GM23338 (cell line): ENCODE measurements at regions not wholly inside any gene's neighbourhood (a gene's known extent, or its start where the extent isn't known, plus 50 kb on each side); places are given as distances from the start of the nearest gene placed in this dataset.
A peak's percentile ranks its signal among the peaks of the same experiment; 100 is the strongest.

Experiments used
- ATAC-seq: fragments of 200-7000 bp; cut with Tn5 transposase; 3 replicates; pipeline ENCODE4 v1.9.1; 2020
- DNase-seq: peaks from one replicate; pipeline ENCODE4 v3.0.0-alpha.2; 2015; ENCODE audit warnings: low spot score
- H2AFZ ChIP-seq: fragments of 200-600 bp; sonication (generic); 2 replicates; pipeline ENCODE4 v1.8.0; 2016; ENCODE audit warnings: antibody characterized with exemption, mild to moderate bottlenecking, moderate library complexity
- H3F3A ChIP-seq: fragments of 200-600 bp; sonication (generic); replicated peaks from 2 replicates; pipeline ENCODE4 v1.8.0; 2017; ENCODE audit warnings: antibody characterized with exemption, mixed run types, low read depth
- H3K27ac ChIP-seq: fragments of 200-600 bp; sonication (generic); 2 replicates; pipeline ENCODE4 v1.6.1; 2016; ENCODE audit warnings: low read depth
- H3K27me3 ChIP-seq: fragments of 200-600 bp; sonication (generic); 2 replicates; pipeline ENCODE4 v1.8.0; 2016; ENCODE audit warnings: mild to moderate bottlenecking, mixed run types, moderate library complexity; ENCODE audit not compliant: insufficient read depth
- H3K36me3 ChIP-seq: fragments of 200-600 bp; sonication (generic); 2 replicates; pipeline ENCODE4 v1.8.0; 2016; ENCODE audit warnings: mild to moderate bottlenecking; ENCODE audit not compliant: insufficient read depth
- H3K4me1 ChIP-seq: fragments of 200-600 bp; sonication (generic); 2 replicates; pipeline ENCODE4 v1.8.0; 2016; ENCODE audit warnings: mild to moderate bottlenecking, moderate library complexity; ENCODE audit not compliant: insufficient read depth
- H3K4me2 ChIP-seq: fragments of 200-600 bp; sonication (generic); 2 replicates; pipeline ENCODE4 v1.7.1; 2017; ENCODE audit warnings: mixed run types
- H3K4me3 ChIP-seq: fragments of 200-600 bp; sonication (generic); 2 replicates; pipeline ENCODE4 v1.6.1; 2016; ENCODE audit warnings: mixed run types
- H3K79me2 ChIP-seq: fragments of 200-600 bp; sonication (generic); replicated peaks from 2 replicates; pipeline ENCODE4 v1.8.0; 2017; ENCODE audit warnings: mild to moderate bottlenecking; ENCODE audit not compliant: insufficient read depth
- H3K9me2 ChIP-seq: fragments of 200-600 bp; sonication (generic); 2 replicates; pipeline ENCODE4 v1.8.0; 2017; ENCODE audit not compliant: insufficient read depth
- H4K20me1 ChIP-seq: fragments of 200-600 bp; sonication (generic); replicated peaks from 2 replicates; pipeline ENCODE4 v1.8.0; 2017; ENCODE audit warnings: mild to moderate bottlenecking; ENCODE audit not compliant: insufficient read depth
- H3K27ac Mint-ChIP-seq: 2 replicates; pipeline ENCODE4 v1.8.0; 2020; ENCODE audit warnings: inconsistent platforms, mild to moderate bottlenecking, moderate library complexity, mixed read lengths
- H3K27me3 Mint-ChIP-seq: 3 replicates; pipeline ENCODE4 v1.8.0; 2022; ENCODE audit warnings: low read depth, mild to moderate bottlenecking, moderate library complexity, mixed read lengths, inconsistent platforms; ENCODE audit not compliant: insufficient read depth, poor library complexity
- H3K36me3 Mint-ChIP-seq: 3 replicates; pipeline ENCODE4 v1.8.0; 2021; ENCODE audit warnings: low read depth, mild to moderate bottlenecking, inconsistent platforms, moderate library complexity, mixed read lengths
- H3K4me1 Mint-ChIP-seq: 3 replicates; pipeline ENCODE4 v1.8.0; 2020; ENCODE audit warnings: mild to moderate bottlenecking, inconsistent platforms, mixed read lengths
- H3K4me3 Mint-ChIP-seq: 3 replicates; pipeline ENCODE4 v1.8.0; 2021; ENCODE audit warnings: moderate library complexity, mild to moderate bottlenecking, inconsistent platforms, mixed read lengths
- H3K9me3 Mint-ChIP-seq: 3 replicates; pipeline ENCODE4 v1.8.0; 2020; ENCODE audit warnings: moderate library complexity, mild to moderate bottlenecking, inconsistent platforms, mixed read lengths
- CREB1 ChIP-seq: fragments of 250-450 bp; sonication (Bioruptor Pico); IDR thresholded peaks from 2 replicates; pipeline ENCODE4 v1.5.0; 2020; ENCODE audit warnings: low read depth, mild to moderate bottlenecking, moderate library complexity
- EZH2 ChIP-seq: fragments of 200-600 bp; sonication (generic); IDR thresholded peaks from one replicate; pipeline ENCODE4 v1.8.0; 2017; ENCODE audit warnings: antibody characterized with exemption, mild to moderate bottlenecking, low read depth; ENCODE audit not compliant: unreplicated experiment
- EZH2phosphoT487 ChIP-seq: fragments of 200-600 bp; sonication (generic); IDR thresholded peaks from one replicate; pipeline ENCODE4 v1.8.1; 2018; ENCODE audit warnings: antibody characterized with exemption; ENCODE audit not compliant: unreplicated experiment
- JUNB ChIP-seq: IDR thresholded peaks from one replicate; pipeline ENCODE4 v1.6.1; 2016; ENCODE audit warnings: antibody characterized with exemption; ENCODE audit not compliant: unreplicated experiment
- NANOG ChIP-seq: IDR thresholded peaks from 2 replicates; pipeline ENCODE4 v1.6.1; 2016; ENCODE audit warnings: antibody characterized with exemption, borderline replicate concordance
- POLR2AphosphoS5 ChIP-seq: IDR thresholded peaks from 2 replicates; pipeline ENCODE4 v1.6.1; 2016; ENCODE audit warnings: antibody characterized with exemption, low read depth
- REST ChIP-seq: IDR thresholded peaks from one replicate; pipeline ENCODE4 v1.6.1; 2018; ENCODE audit warnings: antibody characterized with exemption; ENCODE audit not compliant: unreplicated experiment
- STAT1 ChIP-seq: IDR thresholded peaks from one replicate; pipeline ENCODE4 v1.6.1; 2016; ENCODE audit warnings: antibody characterized with exemption; ENCODE audit not compliant: unreplicated experiment
- ZNF114 ChIP-seq: fragments of 250-450 bp; sonication (Bioruptor Pico); IDR thresholded peaks from 2 replicates; pipeline ENCODE4 v1.5.0; 2020; ENCODE audit warnings: mild to moderate bottlenecking, moderate library complexity
- ZNF331 ChIP-seq: fragments of 250-450 bp; sonication (Bioruptor Pico); IDR thresholded peaks from 2 replicates; pipeline ENCODE4 v1.5.0; 2020; ENCODE audit warnings: low read depth, mild to moderate bottlenecking, moderate library complexity
- TF ChIP-seq, protein P1 (sequence below): fragments of 250-450 bp; sonication (Bioruptor Pico); IDR thresholded peaks from 2 replicates; pipeline ENCODE4 v1.5.0; 2020; ENCODE audit warnings: mild to moderate bottlenecking, moderate library complexity
- TF ChIP-seq, protein P2 (sequence below): IDR thresholded peaks from 2 replicates; pipeline ENCODE4 v1.6.1; 2016; ENCODE audit warnings: antibody characterized with exemption
- TF ChIP-seq, protein P3 (sequence below), 2 experiments: fragments of 200-600 bp in 1 of 2; sonication (generic) in 1 of 2; conservative IDR thresholded peaks; 2 replicates each; pipeline versions ENCODE4 v1.5.1 to v1.6.1; 2016 to 2017; ENCODE audit warnings: antibody characterized with exemption in 2 of 2, low read depth in 2 of 2, mild to moderate bottlenecking in 2 of 2, moderate library complexity in 1 of 2

DNA sequence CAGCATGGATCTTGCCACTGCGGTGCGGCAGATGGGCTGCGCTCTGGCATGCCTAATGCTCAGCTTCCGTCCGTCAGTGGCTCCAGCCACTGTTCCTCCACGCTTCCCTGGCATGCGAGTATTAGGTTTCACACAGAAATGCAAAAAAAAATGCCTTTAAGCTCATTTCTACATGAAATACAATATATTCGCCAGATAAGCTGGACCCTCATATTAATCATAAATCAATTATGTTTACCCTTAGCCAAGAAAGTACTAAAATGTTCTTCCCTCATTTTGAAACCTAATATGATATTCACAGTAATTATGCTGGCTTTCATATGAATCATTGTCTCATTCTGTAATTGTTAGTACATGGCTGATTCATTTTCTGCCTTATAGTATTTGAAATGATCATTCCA, 115.5 kb upstream of the FAM241A start:
- no peaks in the 10 kb centered on the region for H3K79me2 ChIP-seq
- Mint-ChIP-seq H3K27me3 (peaks cover 1% of the 10 kb centered on the region), H3K27ac (no peak overlapping the region), H3K9me3 (no peaks in the 10 kb centered on the region), H3K4me1 (peaks cover 2% of the 10 kb centered on the region; the same call in 2 of the 3 replicates), H3K36me3 (no peaks in the 10 kb centered on the region), H3K4me3 (no peak overlapping the region)
- H2AFZ ChIP-seq: no peak overlapping the region; the same call in 1 of the 2 replicates
- H3K4me3 ChIP-seq: no peak overlapping the region
- H3K4me2 ChIP-seq: no peak overlapping the region
- H3K4me1 ChIP-seq: peaks cover 3% of the 10 kb centered on the region; the same call in 1 of the 2 replicates
- no peaks in the 10 kb centered on the region for H4K20me1 ChIP-seq
- no peak for TF ChIP-seq REST
- TF ChIP-seq CREB1 (CRISPR knock-in tag): no peak
- TF ChIP-seq NANOG: no peak
- no peak for TF ChIP-seq POLR2AphosphoS5
- TF ChIP-seq, protein P1, sequence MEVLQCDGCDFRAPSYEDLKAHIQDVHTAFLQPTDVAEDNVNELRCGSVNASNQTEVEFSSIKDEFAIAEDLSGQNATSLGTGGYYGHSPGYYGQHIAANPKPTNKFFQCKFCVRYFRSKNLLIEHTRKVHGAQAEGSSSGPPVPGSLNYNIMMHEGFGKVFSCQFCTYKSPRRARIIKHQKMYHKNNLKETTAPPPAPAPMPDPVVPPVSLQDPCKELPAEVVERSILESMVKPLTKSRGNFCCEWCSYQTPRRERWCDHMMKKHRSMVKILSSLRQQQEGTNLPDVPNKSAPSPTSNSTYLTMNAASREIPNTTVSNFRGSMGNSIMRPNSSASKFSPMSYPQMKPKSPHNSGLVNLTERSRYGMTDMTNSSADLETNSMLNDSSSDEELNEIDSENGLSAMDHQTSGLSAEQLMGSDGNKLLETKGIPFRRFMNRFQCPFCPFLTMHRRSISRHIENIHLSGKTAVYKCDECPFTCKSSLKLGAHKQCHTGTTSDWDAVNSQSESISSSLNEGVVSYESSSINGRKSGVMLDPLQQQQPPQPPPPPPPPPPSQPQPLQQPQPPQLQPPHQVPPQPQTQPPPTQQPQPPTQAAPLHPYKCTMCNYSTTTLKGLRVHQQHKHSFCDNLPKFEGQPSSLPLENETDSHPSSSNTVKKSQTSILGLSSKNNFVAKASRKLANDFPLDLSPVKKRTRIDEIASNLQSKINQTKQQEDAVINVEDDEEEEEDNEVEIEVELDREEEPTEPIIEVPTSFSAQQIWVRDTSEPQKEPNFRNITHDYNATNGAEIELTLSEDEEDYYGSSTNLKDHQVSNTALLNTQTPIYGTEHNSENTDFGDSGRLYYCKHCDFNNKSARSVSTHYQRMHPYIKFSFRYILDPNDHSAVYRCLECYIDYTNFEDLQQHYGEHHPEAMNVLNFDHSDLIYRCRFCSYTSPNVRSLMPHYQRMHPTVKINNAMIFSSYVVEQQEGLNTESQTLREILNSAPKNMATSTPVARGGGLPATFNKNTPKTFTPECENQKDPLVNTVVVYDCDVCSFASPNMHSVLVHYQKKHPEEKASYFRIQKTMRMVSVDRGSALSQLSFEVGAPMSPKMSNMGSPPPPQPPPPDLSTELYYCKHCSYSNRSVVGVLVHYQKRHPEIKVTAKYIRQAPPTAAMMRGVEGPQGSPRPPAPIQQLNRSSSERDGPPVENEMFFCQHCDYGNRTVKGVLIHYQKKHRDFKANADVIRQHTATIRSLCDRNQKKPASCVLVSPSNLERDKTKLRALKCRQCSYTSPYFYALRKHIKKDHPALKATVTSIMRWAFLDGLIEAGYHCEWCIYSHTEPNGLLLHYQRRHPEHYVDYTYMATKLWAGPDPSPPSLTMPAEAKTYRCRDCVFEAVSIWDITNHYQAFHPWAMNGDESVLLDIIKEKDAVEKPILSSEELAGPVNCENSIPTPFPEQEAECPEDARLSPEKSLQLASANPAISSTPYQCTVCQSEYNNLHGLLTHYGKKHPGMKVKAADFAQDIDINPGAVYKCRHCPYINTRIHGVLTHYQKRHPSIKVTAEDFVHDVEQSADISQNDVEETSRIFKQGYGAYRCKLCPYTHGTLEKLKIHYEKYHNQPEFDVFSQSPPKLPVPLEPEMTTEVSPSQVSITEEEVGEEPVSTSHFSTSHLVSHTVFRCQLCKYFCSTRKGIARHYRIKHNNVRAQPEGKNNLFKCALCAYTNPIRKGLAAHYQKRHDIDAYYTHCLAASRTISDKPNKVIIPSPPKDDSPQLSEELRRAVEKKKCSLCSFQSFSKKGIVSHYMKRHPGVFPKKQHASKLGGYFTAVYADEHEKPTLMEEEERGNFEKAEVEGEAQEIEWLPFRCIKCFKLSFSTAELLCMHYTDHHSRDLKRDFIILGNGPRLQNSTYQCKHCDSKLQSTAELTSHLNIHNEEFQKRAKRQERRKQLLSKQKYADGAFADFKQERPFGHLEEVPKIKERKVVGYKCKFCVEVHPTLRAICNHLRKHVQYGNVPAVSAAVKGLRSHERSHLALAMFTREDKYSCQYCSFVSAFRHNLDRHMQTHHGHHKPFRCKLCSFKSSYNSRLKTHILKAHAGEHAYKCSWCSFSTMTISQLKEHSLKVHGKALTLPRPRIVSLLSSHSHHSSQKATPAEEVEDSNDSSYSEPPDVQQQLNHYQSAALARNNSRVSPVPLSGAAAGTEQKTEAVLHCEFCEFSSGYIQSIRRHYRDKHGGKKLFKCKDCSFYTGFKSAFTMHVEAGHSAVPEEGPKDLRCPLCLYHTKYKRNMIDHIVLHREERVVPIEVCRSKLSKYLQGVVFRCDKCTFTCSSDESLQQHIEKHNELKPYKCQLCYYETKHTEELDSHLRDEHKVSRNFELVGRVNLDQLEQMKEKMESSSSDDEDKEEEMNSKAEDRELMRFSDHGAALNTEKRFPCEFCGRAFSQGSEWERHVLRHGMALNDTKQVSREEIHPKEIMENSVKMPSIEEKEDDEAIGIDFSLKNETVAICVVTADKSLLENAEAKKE (CRISPR knock-in tag): no peak
- TF ChIP-seq, protein P2, sequence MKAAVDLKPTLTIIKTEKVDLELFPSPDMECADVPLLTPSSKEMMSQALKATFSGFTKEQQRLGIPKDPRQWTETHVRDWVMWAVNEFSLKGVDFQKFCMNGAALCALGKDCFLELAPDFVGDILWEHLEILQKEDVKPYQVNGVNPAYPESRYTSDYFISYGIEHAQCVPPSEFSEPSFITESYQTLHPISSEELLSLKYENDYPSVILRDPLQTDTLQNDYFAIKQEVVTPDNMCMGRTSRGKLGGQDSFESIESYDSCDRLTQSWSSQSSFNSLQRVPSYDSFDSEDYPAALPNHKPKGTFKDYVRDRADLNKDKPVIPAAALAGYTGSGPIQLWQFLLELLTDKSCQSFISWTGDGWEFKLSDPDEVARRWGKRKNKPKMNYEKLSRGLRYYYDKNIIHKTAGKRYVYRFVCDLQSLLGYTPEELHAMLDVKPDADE: no peak
- TF ChIP-seq ZNF114 (CRISPR knock-in tag): no peak
- no peak for TF ChIP-seq JUNB
- TF ChIP-seq, protein P3, sequence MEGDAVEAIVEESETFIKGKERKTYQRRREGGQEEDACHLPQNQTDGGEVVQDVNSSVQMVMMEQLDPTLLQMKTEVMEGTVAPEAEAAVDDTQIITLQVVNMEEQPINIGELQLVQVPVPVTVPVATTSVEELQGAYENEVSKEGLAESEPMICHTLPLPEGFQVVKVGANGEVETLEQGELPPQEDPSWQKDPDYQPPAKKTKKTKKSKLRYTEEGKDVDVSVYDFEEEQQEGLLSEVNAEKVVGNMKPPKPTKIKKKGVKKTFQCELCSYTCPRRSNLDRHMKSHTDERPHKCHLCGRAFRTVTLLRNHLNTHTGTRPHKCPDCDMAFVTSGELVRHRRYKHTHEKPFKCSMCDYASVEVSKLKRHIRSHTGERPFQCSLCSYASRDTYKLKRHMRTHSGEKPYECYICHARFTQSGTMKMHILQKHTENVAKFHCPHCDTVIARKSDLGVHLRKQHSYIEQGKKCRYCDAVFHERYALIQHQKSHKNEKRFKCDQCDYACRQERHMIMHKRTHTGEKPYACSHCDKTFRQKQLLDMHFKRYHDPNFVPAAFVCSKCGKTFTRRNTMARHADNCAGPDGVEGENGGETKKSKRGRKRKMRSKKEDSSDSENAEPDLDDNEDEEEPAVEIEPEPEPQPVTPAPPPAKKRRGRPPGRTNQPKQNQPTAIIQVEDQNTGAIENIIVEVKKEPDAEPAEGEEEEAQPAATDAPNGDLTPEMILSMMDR (conservative IDR thresholded peaks at IDR 0.05; ENCODE audit: low read depth in 2 of 2): no peak
- no peak for TF ChIP-seq EZH2
- no peak for TF ChIP-seq STAT1
- TF ChIP-seq ZNF331 (CRISPR knock-in tag): no peak
- no peak for TF ChIP-seq EZH2phosphoT487
- H3K27ac ChIP-seq: no peak overlapping the region
- ATAC-seq (peak; percentile 35; the same call in 1 of the 3 replicates), DNase-seq (no peak)
- H3K36me3 ChIP-seq: no peaks in the 10 kb centered on the region
- H3K9me2 ChIP-seq: peaks cover 8% of the 10 kb centered on the region; the same call in 1 of the 2 replicates
- H3F3A ChIP-seq: no peaks in the 10 kb centered on the region
- H3K27me3 ChIP-seq: no peaks in the 10 kb centered on the region
